ENCODE measurements at regions not wholly inside any gene's neighbourhood (a gene's known extent, or its start where the extent isn't known, plus 50 kb on each side); places are given as distances from the start of the nearest gene placed in this dataset.

DNA sequence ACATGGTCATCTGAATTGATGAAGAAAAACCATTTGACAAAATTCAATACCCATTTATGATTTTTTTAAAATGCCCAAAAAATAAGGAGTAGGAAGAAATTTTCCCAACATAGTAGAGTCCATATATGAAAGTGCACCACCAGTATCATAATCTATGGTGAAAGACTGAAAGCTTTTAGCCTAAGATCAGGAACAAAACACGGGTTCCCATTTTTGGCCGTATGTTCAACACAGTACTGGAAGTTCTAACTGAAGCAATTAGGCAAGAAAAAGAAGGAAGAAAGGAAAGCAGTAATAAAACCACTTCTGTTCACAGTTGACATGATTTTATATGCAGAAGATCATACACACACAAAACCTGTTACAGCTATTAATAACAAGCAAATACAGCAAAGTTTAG, 227.8 kb upstream of the RAB4A start:
- TF ChIP-seq, protein P1, sequence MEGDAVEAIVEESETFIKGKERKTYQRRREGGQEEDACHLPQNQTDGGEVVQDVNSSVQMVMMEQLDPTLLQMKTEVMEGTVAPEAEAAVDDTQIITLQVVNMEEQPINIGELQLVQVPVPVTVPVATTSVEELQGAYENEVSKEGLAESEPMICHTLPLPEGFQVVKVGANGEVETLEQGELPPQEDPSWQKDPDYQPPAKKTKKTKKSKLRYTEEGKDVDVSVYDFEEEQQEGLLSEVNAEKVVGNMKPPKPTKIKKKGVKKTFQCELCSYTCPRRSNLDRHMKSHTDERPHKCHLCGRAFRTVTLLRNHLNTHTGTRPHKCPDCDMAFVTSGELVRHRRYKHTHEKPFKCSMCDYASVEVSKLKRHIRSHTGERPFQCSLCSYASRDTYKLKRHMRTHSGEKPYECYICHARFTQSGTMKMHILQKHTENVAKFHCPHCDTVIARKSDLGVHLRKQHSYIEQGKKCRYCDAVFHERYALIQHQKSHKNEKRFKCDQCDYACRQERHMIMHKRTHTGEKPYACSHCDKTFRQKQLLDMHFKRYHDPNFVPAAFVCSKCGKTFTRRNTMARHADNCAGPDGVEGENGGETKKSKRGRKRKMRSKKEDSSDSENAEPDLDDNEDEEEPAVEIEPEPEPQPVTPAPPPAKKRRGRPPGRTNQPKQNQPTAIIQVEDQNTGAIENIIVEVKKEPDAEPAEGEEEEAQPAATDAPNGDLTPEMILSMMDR (conservative IDR thresholded peaks at IDR 0.05), result no peak
- Mint-ChIP-seq H3K4me3 (no peak overlapping the region), H3K36me3 (ENCODE audit: low read depth) (no peaks in the 10 kb centered on the region), H3K27ac (ENCODE audit: unreplicated experiment) (no peak overlapping the region), H3K27me3 (ENCODE audit: low read depth) (peaks cover 10% of the 10 kb centered on the region), H3K4me1 (no peaks in the 10 kb centered on the region), H3K9me3 (no peaks in the 10 kb centered on the region)
- DNase-seq (ENCODE audit: low read depth, low spot score), result no peak

DNA sequence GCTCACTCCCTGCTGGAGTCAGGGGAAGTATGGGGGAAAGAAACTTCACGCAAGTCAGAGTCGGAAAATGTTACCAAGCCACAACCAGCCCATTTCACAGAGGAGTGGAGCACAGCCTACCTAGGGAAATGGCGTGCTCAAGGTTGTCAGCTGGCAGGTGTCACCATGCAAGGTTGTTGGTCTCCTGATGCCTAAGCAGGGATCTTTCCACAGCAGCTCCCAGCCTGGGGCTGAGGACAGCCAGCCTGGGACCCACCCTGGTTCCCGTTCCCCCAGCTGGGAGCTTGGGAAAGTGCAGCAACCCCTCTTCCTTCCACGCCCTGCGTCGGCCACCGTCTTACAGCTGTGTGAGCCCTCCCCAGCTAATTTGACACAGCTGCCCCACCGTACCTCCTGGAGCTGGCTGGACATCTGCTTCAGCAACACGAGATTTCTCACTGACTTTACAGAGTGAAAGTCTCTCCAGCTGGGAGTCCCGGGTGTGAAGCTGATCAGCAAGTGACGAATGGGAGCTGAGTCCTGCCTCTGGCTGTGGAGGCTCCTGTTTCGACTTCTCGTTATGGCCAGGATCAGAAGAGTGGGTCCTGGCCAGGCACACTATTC, 224.6 kb upstream of the RAB4A start:
- peaks cover 5% of the 10 kb centered on the region for H3K9me3 Mint-ChIP-seq
- DNase-seq (ENCODE audit: low read depth, low spot score), result no peak
- TF ChIP-seq, protein P1 (conservative IDR thresholded peaks at IDR 0.05), result no peak
- H3K4me3 Mint-ChIP-seq, result no peak overlapping the region
- H3K27ac Mint-ChIP-seq (ENCODE audit: unreplicated experiment), result no peak overlapping the region
- H3K4me1 Mint-ChIP-seq, result peaks cover 4% of the 10 kb centered on the region
- peaks cover 6% of the 10 kb centered on the region for H3K36me3 Mint-ChIP-seq (ENCODE audit: low read depth)
- H3K27me3 Mint-ChIP-seq (ENCODE audit: low read depth), result peaks cover 10% of the 10 kb centered on the region

DNA sequence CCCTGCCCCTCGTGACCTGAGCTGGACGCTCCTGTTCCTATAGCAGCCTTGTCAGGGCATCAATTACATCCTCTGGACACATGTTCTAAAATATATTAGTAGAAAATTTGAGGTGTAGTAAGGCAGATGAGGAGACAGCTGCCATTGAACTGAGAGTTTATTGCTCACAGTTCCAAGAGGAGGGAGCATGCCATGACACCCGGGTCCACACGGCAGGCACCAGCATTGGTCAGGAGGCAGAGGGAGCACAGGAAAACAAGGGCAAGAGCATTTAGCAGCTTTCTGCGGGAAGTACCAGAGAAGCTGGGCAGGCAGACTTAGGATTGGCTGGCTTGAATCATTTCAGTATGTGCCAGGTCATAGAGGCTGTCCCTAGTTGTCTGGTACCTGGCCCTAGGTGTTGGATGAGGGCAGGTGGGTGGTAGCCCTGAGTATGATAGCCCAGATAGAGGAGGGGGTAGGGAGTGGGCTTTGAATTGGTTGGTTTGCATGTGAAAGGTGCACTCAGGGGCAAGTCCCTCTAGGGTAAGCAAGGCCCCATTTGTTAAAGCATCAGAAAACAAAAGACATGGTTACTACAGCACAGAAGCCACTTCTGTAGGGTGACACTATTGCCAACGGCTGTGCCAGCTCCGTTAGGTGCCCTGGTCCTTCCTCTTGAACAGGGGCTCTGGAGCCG, 223.6 kb upstream of the RAB4A start:
- Mint-ChIP-seq H3K36me3 (ENCODE audit: low read depth) (peaks cover 10% of the 10 kb centered on the region), H3K4me1 (peaks cover 4% of the 10 kb centered on the region), H3K27me3 (ENCODE audit: low read depth) (peaks cover 10% of the 10 kb centered on the region), H3K27ac (ENCODE audit: unreplicated experiment) (no peak overlapping the region), H3K9me3 (peaks cover 10% of the 10 kb centered on the region), H3K4me3 (no peak overlapping the region)
- no peak for DNase-seq (ENCODE audit: low read depth, low spot score)
- TF ChIP-seq, protein P1 (conservative IDR thresholded peaks at IDR 0.05), result no peak

DNA sequence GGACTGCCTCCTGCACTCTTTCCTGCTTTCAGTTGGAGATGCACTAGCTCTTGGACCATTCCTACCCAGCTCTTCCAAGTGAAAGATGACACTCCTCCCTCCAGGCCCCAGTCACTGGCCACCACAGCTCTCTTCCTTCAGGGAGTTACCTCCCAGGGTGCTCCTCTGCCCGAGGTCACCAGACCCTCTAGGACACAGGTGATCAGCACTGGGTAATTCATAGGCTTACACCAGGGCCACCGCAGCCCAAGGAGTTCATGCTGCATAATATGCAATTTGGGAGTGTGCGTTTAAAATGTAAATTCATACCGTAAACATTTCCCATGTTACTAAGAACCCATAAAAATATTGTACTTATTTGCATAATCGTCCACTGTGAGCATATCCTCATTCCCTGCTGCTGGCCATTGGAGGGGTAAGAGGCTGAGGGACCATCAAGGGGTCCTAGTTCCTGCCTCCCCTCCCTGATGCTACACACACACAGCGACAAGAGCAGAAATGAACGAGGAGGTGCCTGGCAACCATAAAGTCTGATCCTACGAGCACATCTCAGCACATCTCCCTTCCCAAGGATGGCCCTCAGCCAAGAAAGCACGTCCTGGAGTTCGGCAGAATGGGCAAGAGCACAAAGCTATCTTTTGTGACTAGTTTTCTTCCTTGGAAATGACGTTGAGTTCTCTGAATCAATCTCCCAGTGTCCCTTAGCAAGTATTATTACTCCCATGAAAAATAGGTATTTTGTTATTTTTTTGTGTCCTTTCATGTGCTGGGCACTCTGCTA, 222.9 kb upstream of the RAB4A start:
- Mint-ChIP-seq H3K36me3 (ENCODE audit: low read depth) (peaks cover 10% of the 10 kb centered on the region), H3K27me3 (ENCODE audit: low read depth) (peaks cover 10% of the 10 kb centered on the region), H3K4me3 (no peak overlapping the region), H3K4me1 (peaks cover 4% of the 10 kb centered on the region), H3K27ac (ENCODE audit: unreplicated experiment) (no peak overlapping the region), H3K9me3 (peaks cover 10% of the 10 kb centered on the region)
- DNase-seq (ENCODE audit: low read depth, low spot score), result no peak
- TF ChIP-seq, protein P1 (conservative IDR thresholded peaks at IDR 0.05), result no peak

DNA sequence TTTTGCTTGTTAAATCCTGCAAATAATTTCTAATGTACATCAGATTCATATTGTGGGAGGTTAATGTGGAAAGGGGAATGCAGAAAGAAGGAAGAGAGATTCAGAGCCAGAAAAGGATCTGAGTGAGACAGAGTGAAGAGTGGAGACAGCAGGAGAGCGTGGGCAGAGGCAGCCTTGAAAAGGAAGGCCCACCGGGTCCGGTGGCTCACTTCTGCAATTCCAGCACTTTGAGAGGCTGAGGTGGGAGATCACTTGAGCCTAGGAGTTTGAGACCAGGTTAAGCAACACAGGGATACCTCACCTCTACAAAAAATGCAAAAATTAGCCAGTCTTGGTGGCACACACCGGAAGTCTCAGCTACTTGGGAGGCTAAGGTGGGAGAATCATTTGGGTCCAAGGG, 222.0 kb upstream of the RAB4A start:
- TF ChIP-seq, protein P1 (conservative IDR thresholded peaks at IDR 0.05), result no peak
- H3K4me3 Mint-ChIP-seq, result no peak overlapping the region
- H3K36me3 Mint-ChIP-seq (ENCODE audit: low read depth), result peaks cover 10% of the 10 kb centered on the region
- no peak overlapping the region for H3K27ac Mint-ChIP-seq (ENCODE audit: unreplicated experiment)
- peaks cover 8% of the 10 kb centered on the region for H3K27me3 Mint-ChIP-seq (ENCODE audit: low read depth)
- peaks cover 10% of the 10 kb centered on the region for H3K9me3 Mint-ChIP-seq
- no peak for DNase-seq (ENCODE audit: low read depth, low spot score)
- H3K4me1 Mint-ChIP-seq, result peaks cover 4% of the 10 kb centered on the region

Data from neural crest cell (in vitro differentiated cells).